GM12875 (cell line): ENCODE measurements at regions not wholly inside any gene's neighbourhood (a gene's known extent, or its start where the extent isn't known, plus 50 kb on each side); places are given as distances from the start of the nearest gene placed in this dataset.

Source experiments
- H3K4me3 ChIP-seq: one replicate; pipeline ENCODE4 v1.5.1; 2011; ENCODE audit warnings: low read depth, low read length, control low read depth
- CTCF ChIP-seq: IDR thresholded peaks from 2 replicates; pipeline ENCODE4 v1.5.1; 2011; ENCODE audit warnings: low read depth, mild to moderate bottlenecking, control low read depth, inconsistent platforms, low read length, moderate library complexity, borderline replicate concordance; ENCODE audit not compliant: insufficient read depth

GRCh38 chr6:137777687-137778075 lies 89.4 kb upstream of the TNFAIP3 start:
- TF ChIP-seq CTCF = no peak
- H3K4me3 ChIP-seq = no peak overlapping the region

- no peak overlapping the region for H3K4me3 ChIP-seq
- TF ChIP-seq CTCF = no peak
Observed at GRCh38 chr6:137779982-137780381, 87.1 kb upstream of the TNFAIP3 start.

GRCh38 chr6:137780447-137781034 lies 86.5 kb upstream of the TNFAIP3 start:
- no peak overlapping the region for H3K4me3 ChIP-seq
- TF ChIP-seq CTCF = no peak

GRCh38 chr6:137781639-137782038 lies 85.4 kb upstream of the TNFAIP3 start:
- no peak overlapping the region for H3K4me3 ChIP-seq
- no peak for TF ChIP-seq CTCF

- no peak overlapping the region for H3K4me3 ChIP-seq
- TF ChIP-seq CTCF = no peak
Observed at GRCh38 chr6:137782166-137783039, 84.7 kb upstream of the TNFAIP3 start.

- no peak overlapping the region for H3K4me3 ChIP-seq
- TF ChIP-seq CTCF = no peak
Observed at GRCh38 chr6:137783710-137784109, 83.3 kb upstream of the TNFAIP3 start.

GRCh38 chr6:137784583-137784982 lies 82.5 kb upstream of the TNFAIP3 start:
- TF ChIP-seq CTCF = no peak
- H3K4me3 ChIP-seq = no peak overlapping the region
